Gastroesophageal sphincter (tissue), 2 donors: ENCODE measurements at regions not wholly inside any gene's neighbourhood (a gene's known extent, or its start where the extent isn't known, plus 50 kb on each side); places are given as distances from the start of the nearest gene placed in this dataset.

ENCODE experiments used
- EP300 ChIP-seq: sonication (generic); formaldehyde crosslinking; IDR thresholded peaks from one replicate; pipeline ENCODE4 v1.6.1; 2017; ENCODE audit warnings: antibody characterized with exemption, mild to moderate bottlenecking
- POLR2A ChIP-seq, 2 donors: fragments of 450-650 bp; IDR thresholded peaks; one replicate each; pipeline ENCODE4 v1.6.1; 2017; ENCODE audit warnings: antibody characterized with exemption in 2 of 2, mild to moderate bottlenecking in 2 of 2, moderate library complexity in 1 of 2

- no peak for TF ChIP-seq EP300
- TF ChIP-seq POLR2A (IDR thresholded peaks at IDR 0.05) = no peak
Observed at GRCh38 chr6:7033202-7033601, 74.6 kb upstream of the RREB1 start.
